ENCODE measurements at regions not wholly inside any gene's neighbourhood (a gene's known extent, or its start where the extent isn't known, plus 50 kb on each side); places are given as distances from the start of the nearest gene placed in this dataset.

DNA sequence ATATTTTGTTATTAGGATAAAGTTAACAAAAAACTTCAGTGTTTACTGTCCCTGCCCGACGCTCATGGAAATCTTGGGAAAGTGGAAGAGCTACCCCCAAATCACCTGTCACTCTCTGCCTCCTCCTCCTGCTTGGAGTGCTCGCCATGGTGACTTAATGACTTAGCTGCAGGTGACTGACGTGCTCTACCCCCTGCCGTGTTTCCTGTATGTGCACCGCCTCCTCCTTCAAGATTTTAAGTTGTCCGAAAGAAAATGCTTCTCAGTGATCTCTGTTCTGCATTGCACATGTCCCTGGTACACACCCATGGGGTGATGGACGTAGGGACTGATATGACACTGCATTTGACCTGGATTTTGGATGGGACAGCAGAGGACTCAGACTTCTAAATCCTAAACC is 338.8 kb upstream of the SHH start:
- TF ChIP-seq EP300 (IDR thresholded peaks at IDR 0.05) = no peak
- TF ChIP-seq, protein P1, sequence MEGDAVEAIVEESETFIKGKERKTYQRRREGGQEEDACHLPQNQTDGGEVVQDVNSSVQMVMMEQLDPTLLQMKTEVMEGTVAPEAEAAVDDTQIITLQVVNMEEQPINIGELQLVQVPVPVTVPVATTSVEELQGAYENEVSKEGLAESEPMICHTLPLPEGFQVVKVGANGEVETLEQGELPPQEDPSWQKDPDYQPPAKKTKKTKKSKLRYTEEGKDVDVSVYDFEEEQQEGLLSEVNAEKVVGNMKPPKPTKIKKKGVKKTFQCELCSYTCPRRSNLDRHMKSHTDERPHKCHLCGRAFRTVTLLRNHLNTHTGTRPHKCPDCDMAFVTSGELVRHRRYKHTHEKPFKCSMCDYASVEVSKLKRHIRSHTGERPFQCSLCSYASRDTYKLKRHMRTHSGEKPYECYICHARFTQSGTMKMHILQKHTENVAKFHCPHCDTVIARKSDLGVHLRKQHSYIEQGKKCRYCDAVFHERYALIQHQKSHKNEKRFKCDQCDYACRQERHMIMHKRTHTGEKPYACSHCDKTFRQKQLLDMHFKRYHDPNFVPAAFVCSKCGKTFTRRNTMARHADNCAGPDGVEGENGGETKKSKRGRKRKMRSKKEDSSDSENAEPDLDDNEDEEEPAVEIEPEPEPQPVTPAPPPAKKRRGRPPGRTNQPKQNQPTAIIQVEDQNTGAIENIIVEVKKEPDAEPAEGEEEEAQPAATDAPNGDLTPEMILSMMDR (IDR thresholded peaks at IDR 0.05) = no peak

All from ovary (tissue), 3 donors.